NAMALWA (cell line): ENCODE measurements at regions not wholly inside any gene's neighbourhood (a gene's known extent, or its start where the extent isn't known, plus 50 kb on each side); places are given as distances from the start of the nearest gene placed in this dataset.
"Not testable (repeated sequence)": the region's sequence is repeated elsewhere in the genome, so short reads cannot be mapped to it uniquely, and the experiment has no call there.

Source experiments
- DNase-seq: peaks from one replicate; pipeline ENCODE4 v3.0.0-alpha.2; 2015; ENCODE audit warnings: low spot score

DNA sequence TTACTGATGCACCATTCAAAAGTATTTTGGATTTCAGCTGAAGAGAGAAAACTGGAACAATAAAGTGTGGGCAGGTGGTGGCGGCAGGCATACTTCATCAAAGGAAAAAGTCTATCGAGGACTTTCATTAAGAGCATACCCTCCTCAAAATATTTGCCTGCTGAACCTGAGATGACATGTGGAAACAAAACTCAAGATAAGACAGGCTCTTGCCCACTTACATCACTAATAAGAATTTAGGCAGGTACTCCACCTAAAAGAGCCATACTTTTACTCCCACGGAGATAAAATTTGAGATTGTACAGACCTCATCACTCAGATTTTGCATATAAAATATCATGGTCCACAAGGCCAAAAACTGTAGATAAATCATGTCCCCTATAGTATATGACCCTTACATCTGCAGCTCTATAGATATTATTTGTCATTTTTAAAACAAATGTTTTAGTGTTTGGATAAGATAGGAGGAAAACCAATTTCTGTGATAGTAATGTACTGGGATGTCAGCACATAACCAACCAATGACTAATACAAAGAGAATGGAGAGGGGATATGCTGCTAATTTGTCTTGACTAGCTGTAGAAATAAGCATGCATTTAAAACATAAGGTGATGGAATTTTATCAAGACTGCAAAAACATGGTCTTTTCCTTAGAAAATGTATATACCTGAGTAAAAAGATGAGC lies 730.6 kb upstream of the ZNF608 start:
- DNase-seq: no peak

DNA sequence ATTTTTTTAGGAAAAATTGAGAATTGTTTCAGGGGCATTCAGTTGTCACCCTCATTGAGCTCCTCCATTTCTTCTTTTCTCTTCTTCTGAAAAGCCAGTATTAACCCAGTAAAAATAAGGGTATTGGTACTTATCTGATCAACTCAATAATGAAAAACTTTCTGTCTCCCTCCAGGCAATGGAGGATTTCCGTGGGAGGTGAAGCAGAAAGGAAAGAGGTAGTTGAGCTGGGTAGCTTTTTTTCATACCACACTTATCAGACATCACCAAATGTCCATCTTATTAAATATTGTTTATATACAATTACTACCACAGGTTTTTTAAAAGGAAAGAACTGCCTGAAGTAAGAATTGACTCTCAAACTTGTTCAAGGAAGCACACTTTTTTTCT lies 731.1 kb upstream of the ZNF608 start:
- DNase-seq: no peak

DNA sequence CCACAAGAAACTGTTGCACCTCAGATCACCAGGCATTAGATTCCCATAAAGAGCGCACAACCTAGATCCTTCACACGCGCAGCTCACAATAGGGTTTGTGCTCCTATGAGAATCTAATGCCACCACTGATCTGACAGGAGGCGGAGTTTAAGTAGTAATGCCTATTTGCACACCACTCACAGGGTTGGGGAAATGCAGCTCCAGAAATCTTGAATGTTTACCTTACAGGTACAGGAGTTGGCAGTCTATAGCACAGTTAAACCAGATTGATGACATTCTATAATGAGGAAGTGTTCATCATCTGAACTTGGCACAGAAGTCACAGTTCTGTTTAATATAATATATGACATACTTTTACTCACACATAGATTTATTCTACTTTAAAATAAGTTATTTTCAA lies 732.2 kb upstream of the ZNF608 start:
- no peak for DNase-seq

DNA sequence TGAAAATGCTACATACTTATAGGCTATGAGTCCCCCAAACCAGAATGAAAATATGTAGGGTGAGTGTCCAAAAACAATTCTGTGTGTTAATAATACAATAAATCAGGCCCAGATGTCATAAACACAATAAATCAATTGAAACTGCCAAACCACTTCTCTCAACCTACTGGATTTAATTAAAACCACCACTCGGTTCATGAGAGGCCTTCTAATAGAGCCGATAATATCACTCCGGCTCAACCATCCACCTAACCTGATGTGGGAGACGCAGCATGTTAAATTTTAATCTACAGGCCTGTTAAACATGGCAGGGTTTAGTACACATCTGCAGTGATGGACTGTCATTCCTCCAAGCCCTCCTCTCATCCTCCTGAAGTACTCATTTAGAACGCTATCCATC lies 734.5 kb upstream of the ZNF608 start:
- DNase-seq: no peak

DNA sequence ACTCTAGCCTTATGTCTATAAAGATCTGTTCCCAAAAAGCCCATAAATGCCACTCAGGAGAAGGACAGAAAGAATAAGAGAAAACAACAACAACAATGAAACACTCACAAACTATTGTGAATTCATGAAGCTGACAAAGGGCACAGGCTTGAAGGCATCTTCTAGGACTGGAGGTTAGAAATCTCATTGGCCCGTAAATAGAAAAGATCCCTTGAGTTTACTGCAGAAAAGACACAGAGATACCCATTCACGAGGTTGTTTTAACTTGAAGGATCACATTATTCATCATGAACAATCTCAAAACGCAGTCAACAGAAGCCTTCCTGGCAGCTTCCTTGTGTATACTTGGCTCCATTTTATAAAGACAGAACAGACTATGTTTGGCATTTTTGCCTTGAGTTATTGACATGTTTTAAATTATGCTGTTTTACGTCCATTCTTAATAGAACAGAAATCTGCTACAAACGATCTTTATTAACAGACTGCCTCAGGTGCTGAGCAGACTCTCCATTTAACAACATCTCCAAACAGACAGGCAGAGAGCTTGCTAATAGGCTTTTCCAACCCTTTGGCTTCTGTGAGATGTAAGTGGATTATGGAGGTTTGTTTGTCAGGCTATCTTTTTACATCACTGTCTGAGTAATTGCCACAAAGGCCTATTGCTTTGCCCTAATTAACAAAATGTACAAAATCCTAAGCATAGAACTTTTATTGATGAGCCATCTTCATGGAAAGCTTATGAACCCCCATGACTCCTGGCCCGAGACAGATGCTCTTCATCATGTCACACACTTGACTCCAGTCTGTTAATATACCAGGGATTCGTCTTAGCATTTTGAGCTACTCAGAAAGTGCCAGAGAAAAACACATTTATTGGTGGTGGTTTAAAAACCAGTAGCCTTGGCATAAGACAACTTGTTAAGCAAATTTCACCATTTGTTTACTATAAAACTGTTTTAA lies 735.3 kb upstream of the ZNF608 start:
- no peak for DNase-seq

DNA sequence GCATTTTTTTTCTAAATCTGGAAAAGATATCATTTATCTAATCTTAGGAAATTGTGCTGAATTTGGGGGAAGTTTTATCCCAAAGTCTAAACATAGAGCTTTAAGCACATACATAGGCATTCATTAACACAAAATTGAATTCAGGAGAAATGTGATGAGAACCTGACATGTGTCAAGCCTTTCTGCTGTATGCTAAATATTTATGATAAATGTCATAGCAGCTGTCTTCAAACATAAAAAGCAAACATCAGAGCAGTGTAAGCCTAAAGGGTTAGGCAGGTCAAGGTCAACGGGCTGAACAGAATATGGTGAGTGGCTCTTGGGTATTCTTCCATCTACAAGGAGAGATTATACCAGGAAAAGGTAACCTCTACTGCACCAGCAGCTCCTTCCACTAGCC lies 737.2 kb upstream of the ZNF608 start:
- no peak for DNase-seq

DNA sequence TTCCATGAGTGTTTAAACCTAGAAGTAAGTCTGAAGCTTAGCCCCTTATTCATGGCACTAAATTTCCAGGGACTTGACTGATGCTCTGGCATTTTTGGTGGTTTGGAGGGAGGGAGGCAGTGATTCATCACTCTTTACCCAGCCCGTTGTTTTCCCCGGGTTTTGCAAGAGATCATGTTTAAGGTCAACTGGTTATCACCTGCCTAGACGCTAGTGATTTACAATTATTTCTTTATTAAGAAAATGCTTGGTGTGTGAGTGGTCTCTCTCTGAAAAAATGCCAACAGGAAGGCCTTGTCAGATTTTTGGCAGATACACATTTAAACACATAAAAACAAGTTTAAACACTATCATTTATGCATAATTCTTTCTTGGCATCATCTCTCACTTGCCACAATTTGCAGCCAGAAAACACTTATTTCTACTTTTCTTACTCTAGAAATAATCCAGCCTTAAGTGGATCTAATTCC lies 737.9 kb upstream of the ZNF608 start:
- DNase-seq: no peak

DNA sequence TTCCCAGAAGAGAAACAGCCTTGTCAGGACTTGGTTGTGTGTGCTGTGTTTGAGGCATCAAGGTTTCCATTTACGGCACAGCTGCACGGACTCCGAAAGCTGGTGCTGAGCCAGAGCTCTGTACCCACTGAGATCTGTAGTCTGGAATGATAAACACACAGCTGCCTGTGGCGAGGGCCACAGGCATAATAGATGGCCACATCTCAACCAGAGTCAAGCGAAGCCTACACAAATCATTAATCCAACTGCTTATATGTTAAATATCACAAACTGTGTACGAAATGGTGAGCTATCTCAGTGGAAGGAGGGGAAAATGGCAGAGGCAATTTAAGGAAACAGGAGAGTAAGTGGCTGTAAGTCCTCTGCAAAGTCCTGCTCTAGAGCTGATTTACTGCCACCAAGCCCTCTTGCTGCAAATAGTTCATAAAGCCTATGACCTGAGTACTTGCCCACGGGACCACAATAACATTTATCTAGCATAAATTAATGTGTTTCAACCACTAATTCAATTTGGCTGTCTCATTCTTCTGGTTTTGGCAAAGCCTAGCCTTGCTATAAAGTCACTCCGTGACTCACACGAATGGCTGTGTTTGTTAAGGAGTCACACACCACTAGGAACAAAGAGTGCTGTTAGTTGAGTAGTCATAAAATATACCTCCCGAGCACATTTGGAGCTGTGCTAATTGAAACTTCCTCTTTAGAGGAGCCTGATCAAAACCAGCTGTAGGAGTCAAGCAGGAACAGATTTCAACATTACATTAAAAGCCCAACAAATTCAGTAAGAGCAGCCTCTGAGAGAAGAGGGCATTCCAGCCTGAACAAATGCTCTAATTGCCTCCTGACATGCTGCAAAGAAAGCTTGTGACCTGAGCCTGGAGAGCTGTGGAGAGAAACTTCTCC lies 738.6 kb upstream of the ZNF608 start:
- no peak for DNase-seq

DNA sequence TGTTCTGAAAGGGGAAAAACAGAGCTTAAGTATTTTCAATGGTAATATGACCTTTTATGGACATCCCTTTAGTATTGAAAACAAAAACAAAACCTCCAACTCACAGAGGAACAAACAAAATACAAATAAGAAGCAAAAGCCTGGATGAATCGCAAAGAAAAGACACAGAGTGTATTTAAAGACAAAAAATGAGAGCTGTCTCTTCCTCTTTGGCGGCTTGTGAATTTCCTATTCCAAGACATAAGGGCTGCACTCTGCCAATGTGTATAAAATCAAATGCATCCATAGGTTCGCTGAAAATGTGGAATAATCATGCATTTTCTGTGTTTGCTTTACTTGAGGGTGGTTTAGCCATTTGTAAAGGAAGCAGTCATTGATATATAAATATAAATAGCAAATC lies 739.3 kb upstream of the ZNF608 start:
- no peak for DNase-seq

DNA sequence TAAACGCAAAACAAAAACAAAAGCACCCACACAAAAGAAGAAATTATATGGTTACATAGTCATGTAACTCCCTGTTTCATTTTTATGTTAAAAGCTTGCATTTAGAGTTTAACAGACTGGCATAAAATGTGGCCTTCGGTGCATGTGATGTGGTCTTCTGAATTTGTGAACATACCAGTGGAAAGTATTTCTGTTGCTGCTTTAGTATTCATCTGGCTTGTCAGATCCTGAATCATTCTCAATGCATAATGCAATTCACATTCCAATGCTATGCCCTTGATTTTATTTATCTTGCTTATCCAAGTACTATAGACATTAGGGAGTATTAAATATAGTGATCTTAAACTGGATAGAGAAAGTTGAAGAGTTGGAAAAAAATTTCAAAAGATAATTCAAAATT lies 740.2 kb upstream of the ZNF608 start:
- no peak for DNase-seq

DNA sequence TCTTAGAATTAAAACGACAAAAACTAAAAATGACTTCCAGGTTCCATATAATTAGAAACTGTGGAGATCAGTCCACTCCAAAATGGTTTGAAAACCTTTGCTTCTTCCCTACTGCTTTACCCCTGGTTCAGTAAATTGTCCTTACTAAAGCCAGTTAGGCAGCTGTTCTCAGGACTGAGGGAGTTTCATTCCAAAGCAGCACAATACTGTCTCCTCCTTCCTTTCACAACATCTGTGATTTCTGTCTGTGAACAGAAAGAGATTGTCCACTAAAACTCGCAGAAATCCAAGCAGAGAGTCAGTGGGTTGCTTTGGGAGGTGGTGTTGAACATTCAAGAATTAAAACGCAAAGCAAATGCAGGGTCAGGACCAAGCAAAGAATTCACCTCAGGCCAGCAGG lies 740.8 kb upstream of the ZNF608 start:
- no peak for DNase-seq

DNA sequence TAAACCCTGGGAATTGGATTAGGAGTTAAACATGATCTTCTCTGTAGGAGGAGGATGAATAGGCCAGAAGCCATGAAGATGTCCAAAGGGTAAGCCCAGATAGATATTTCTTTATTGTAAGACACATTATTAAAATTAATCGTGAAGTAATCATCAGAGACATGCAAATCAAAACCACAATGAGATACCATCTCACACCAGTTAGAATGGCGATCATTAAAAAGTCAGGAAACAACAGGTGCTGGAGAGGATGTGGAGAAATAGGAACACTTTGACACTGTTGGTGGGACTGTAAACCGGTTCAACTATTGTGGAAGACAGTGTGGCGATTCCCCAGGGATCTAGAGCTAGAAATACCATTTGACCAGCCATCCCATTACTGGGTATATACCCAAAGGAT lies 741.2 kb upstream of the ZNF608 start:
- DNase-seq: not testable (repeated sequence)

DNA sequence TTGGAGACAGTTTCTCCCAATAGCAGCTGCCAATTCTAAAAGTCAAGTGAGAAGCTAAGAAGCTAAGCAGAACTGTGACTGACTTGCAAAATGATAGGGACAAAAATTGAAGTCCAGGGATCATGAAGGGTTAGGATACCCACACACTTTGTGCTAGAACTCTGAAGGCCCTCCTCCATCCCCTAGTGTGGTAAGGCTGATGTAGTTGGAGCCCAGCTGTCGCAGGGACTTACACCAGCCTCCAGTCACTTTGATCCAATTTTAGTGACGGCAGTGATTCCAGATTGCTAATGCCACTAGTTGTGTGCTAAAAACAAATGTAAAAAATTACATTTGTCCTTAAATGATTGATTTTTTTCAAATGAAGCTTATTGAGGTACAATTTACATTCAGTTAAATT lies 742.7 kb upstream of the ZNF608 start:
- no peak for DNase-seq

DNA sequence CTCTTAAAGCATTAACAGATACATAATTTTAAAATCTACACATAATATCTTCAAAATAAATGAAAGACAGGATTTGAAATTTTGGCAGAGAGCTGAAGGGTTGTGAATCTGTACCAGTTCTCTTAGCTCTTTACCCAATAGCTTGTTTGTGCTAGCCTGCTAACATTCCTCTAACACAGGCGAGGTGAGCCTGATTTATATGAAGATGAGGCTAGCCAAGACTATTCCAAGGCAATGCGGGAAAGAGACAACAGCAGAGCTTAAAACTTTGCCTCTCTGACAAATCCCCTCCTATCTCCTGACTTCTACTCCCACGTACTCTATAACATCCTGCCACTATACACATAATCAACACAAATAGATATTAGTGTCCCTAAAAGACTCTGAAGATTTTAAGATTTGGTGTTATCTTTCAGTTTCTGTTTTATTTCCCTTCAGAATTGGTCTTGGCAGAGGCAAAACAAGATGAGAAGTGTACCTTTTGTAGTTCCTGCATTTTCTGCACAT lies 745.6 kb upstream of the ZNF608 start:
- no peak for DNase-seq

DNA sequence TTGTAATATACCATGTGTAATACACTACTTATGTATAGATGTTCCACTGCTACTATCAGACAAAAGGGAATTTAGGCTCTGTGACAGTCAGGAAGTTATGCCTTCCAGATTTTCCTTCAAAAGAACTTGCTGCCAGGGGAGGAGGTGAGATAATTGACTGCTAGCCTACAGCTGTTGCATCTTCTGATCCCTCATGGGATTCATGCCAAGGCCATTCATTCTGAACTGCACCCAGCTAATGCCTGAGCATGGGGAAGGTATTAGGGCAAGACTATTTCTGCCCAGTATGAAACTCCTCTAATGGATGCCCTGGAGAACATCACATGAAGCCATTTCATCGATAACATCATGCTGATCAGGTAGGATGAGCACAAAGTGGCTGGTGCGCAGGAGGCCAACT lies 746.5 kb upstream of the ZNF608 start:
- DNase-seq: no peak

DNA sequence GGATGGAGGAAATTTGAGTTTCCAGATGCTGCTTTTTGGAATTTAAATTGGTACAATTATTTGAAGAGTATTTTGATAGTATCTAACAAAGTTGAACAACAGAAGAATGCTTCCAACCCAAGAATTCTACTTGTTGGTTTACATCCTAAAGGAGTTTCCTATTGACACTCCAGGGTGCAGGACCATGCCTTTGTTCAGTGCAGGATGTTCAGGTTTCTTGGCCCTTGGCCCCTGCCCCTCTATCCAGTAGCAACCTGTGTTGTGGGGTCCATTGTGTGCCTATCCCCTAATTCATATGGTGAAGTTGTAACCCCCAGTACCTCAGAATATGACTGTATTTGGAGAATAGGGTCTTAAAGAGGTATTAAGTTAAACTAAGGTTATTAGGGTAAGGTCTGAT lies 750.0 kb upstream of the ZNF608 start:
- no peak for DNase-seq

DNA sequence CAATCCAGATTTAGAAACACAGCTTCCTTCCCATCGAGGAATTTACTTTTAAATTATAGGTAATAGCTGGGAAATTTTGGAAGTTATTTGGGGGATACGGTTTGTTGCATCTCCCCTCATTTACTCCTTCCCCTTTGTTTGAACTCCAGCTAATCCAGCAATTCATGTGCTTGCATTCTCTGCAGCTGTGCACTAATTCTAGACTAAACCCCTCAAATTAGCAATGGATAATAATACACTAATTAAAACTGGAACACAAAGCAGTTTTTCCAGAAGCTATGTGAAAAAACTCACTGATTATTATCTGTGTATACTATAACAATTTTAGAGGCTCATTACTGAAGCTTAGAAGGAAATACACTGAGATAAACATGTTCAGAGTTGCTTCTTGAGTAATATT lies 751.2 kb upstream of the ZNF608 start:
- DNase-seq: no peak

DNA sequence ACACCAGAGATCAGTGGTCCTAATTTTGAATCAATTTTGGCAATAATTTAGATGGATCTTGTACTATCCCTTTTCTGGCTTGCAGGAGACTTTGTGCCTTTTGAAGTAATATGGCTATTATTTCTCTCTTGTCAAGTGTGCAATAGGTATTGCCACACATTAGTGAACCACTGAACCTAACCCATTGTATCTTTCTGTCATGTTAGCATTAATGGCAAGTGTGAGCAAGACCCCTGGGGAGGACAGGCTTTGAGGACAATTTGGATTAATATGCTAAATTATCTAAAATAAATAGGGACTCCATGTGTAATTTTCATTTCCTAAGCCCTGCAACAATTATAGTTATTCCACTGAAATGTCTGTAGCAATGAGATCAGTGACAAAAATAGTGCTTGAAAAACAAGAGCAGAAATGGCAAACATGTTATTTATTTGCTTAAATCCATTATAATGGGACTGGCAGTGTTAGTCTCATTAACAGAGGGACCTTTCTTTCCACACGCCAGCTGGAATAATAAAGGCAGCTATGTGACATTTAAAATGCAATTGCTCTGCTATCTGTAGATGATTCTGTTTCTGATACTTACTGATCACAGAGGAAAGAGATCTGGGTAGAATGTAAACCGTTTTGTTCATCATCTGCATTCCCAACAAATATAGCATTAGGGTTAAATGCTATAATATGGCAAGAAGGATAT lies 753.3 kb upstream of the ZNF608 start:
- no peak for DNase-seq

DNA sequence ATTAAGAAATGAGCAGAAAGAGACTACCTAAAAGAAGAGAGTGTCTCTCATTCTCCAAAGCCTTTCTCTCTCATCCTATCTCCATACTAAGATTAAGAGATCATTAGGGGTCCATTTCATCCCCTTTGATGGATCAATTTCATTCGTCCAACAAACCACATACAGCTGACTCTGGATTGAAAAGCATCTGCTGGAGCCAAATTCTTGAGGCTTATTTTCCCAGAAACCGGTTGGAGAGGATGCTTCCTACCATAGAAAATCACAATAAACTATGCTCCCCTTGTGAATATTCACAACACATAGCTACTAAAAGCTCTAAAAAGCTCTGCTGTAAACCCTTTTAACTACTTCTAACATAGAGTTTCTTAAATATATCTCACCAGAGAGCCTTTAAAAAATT lies 755.0 kb upstream of the ZNF608 start:
- no peak for DNase-seq

DNA sequence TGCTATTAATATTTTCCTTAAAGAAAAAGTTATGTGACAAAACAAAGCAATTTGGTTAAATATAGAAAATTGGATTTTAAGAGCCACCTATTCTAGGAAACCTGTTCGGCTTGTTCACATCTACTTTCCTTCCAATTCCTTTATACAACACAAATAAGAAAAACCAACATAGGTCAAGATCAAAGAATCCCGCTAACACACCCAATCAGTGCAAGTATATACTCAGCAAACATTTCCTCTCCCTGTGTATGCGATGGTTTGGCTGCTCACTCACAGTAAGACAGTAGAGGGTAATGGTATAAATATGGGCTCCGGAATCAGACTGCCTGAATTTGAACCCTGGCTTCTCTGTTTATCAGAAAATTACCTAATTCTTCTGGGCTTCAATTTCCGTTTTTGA lies 757.5 kb upstream of the ZNF608 start:
- no peak for DNase-seq

DNA sequence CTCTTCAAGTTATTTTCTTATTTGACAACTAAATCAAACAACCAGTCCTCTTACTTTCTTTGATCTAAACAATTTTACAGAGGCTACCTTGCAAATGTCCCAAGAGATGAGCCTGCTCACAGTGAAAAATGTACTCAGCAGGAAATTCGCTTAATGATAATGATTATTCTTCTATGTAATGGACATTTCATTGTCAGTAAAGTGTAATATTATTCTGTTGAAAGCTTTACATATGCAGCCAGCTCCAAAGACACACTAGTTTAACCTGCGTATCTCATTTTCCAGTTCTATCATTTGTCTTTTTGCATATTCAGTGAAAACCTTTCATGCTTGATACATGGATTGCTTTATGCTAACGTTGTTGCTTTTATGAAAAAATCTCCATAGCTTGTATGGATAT lies 758.7 kb upstream of the ZNF608 start:
- DNase-seq: no peak

DNA sequence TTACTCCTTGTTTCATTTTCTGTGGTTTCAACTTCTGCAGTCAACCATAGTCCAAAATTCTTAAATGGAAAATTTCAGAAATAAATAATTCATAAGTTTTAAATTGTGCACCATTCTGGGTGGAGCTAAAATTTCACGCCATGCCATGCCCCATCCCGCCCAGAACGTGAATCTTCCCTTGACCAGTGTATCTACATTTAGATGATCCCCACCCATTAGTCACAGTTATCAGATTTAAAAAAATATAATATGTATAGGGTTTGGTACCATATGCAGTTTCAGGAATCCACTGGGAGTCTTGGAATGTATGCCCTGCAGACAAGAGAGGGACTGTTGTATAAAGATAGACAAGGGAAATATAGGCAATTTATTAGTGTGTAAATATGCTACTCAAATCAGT lies 759.7 kb upstream of the ZNF608 start:
- DNase-seq: no peak
